Activated naive CD4-positive, alpha-beta T cell treated with anti-CD3 and anti-CD28 coated beads for 36 hours (primary cell): ENCODE measurements at regions not wholly inside any gene's neighbourhood (a gene's known extent, or its start where the extent isn't known, plus 50 kb on each side); places are given as distances from the start of the nearest gene placed in this dataset.

Source experiments
- CTCF ChIA-PET: fragments of 350-600 bp; sonication (Branson Sonifier 250); formaldehyde crosslinking; loops from one replicate; lab custom pipeline; 2021; ENCODE audit warnings: antibody characterized with exemption; lab: Charles Lee
- DNase-seq: peaks from one replicate; pipeline ENCODE4 v3.0.0-alpha.2; 2020
- H3K27ac Mint-ChIP-seq: one replicate; pipeline ENCODE4 v1.8.0; 2021; ENCODE audit warnings: mild to moderate bottlenecking, mixed read lengths
- H3K27me3 Mint-ChIP-seq: one replicate; pipeline ENCODE4 v1.8.0; 2021; ENCODE audit warnings: low read depth, mixed read lengths
- H3K36me3 Mint-ChIP-seq: one replicate; pipeline ENCODE4 v1.8.0; 2021; ENCODE audit warnings: low read depth, mixed read lengths
- H3K4me1 Mint-ChIP-seq: one replicate; pipeline ENCODE4 v1.8.0; 2021; ENCODE audit warnings: low read depth, mixed read lengths
- H3K4me3 Mint-ChIP-seq: one replicate; pipeline ENCODE4 v1.8.0; 2021; ENCODE audit warnings: mild to moderate bottlenecking, moderate library complexity, mixed read lengths
- H3K9me3 Mint-ChIP-seq: one replicate; pipeline ENCODE4 v1.8.0; 2021; ENCODE audit warnings: mixed read lengths
- intact Hi-C: fragments of 100-400 bp; cut with micrococcal nuclease; formaldehyde crosslinking; loops from one replicate; pipeline ENCODE4 v1.15.1; 2023

GRCh38 chr9:73579823-73580222 is 428.2 kb downstream of the ANXA1 start:
- Mint-ChIP-seq H3K27me3 (no peaks in the 10 kb centered on the region), H3K27ac (no peak overlapping the region), H3K9me3 (no peaks in the 10 kb centered on the region), H3K36me3 (no peaks in the 10 kb centered on the region), H3K4me3 (no peak overlapping the region), H3K4me1 (no peaks in the 10 kb centered on the region)
- intact Hi-C loops, result no loop called here
- no peak for DNase-seq
- CTCF ChIA-PET, result no interaction called here

GRCh38 chr9:73583576-73583975 is 431.9 kb downstream of the ANXA1 start:
- no peaks in the 10 kb centered on the region for H3K36me3 Mint-ChIP-seq
- H3K27ac Mint-ChIP-seq, result no peak overlapping the region
- intact Hi-C loops, result no loop called here
- no peak for DNase-seq
- no peaks in the 10 kb centered on the region for H3K27me3 Mint-ChIP-seq
- H3K4me3 Mint-ChIP-seq, result no peak overlapping the region
- H3K4me1 Mint-ChIP-seq, result no peaks in the 10 kb centered on the region
- no peaks in the 10 kb centered on the region for H3K9me3 Mint-ChIP-seq
- CTCF ChIA-PET, result no interaction called here

DNA sequence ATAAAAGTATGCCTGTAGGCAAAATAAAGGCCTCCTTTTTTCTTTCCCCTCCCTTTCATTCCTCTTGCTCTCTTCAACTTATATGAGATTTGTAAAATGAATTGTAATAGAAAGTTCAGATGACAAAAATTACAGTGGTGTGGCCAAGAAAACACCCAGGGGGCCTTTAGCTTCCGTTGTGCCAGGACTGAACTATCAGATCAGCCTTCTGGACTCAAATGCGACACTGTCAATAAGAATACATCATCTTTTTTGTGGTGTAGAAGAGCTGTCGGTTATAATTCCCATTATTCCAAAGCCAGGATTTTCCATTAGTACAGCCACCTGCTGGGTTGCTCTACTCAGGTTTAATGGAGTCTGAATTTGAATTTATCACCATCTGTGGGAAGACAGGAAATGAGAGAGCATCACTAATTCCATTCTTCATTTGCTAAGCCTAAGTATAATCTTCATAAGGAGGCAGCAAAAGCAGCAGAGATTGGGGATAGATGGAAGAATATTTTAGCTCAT is 443.4 kb downstream of the ANXA1 start:
- CTCF ChIA-PET, result no interaction called here
- no peak for DNase-seq
- Mint-ChIP-seq H3K27me3 (no peaks in the 10 kb centered on the region), H3K9me3 (no peaks in the 10 kb centered on the region), H3K4me3 (no peak overlapping the region), H3K36me3 (no peaks in the 10 kb centered on the region), H3K4me1 (no peaks in the 10 kb centered on the region), H3K27ac (no peak overlapping the region)
- intact Hi-C loops, result no loop called here

GRCh38 chr9:73596321-73596720 is 444.7 kb downstream of the ANXA1 start:
- peaks cover 4% of the 10 kb centered on the region for H3K9me3 Mint-ChIP-seq
- intact Hi-C loops, result no loop called here
- H3K4me3 Mint-ChIP-seq, result no peak overlapping the region
- no peaks in the 10 kb centered on the region for H3K36me3 Mint-ChIP-seq
- CTCF ChIA-PET, result interaction anchor here (0.6 kb wide), 1 partner anchor 1791 kb away, joined by 4 read pairs; no protein-coding TSS in a partner anchor
- no peak overlapping the region for H3K27ac Mint-ChIP-seq
- no peak for DNase-seq
- H3K4me1 Mint-ChIP-seq, result no peaks in the 10 kb centered on the region
- H3K27me3 Mint-ChIP-seq, result no peaks in the 10 kb centered on the region

GRCh38 chr9:73597039-73597438 is 445.4 kb downstream of the ANXA1 start:
- CTCF ChIA-PET, result no interaction called here
- H3K4me1 Mint-ChIP-seq, result no peaks in the 10 kb centered on the region
- H3K27me3 Mint-ChIP-seq, result no peaks in the 10 kb centered on the region
- H3K36me3 Mint-ChIP-seq, result no peaks in the 10 kb centered on the region
- H3K9me3 Mint-ChIP-seq, result peaks cover 4% of the 10 kb centered on the region
- no peak overlapping the region for H3K27ac Mint-ChIP-seq
- intact Hi-C loops, result no loop called here
- no peak for DNase-seq
- no peak overlapping the region for H3K4me3 Mint-ChIP-seq

DNA sequence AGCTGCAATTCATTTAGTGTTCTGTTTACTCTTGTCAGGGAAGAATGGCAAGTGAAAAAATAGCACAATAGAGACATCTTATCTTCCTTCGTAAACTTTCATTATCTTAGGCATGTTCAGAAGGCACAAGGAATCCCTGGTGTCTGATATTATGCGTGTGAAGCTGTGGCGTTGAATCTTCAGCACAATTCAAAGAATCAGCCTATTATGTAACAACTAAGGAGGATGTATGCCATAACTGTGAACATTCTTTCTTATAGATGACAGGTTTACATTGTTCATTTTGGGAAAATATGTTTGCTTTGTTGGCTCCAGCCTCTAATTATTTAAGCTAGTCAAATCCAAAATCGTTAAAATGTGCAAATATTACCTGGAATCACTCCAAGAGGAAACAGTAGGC is 446.1 kb downstream of the ANXA1 start:
- Mint-ChIP-seq H3K4me3 (no peak overlapping the region), H3K36me3 (no peaks in the 10 kb centered on the region), H3K9me3 (peaks cover 4% of the 10 kb centered on the region), H3K4me1 (no peaks in the 10 kb centered on the region), H3K27ac (no peak overlapping the region), H3K27me3 (no peaks in the 10 kb centered on the region)
- no peak for DNase-seq
- CTCF ChIA-PET, result no interaction called here
- intact Hi-C loops, result no loop called here

GRCh38 chr9:73609381-73609780 is 457.7 kb downstream of the ANXA1 start:
- CTCF ChIA-PET, result no interaction called here
- no peak for DNase-seq
- no peaks in the 10 kb centered on the region for H3K9me3 Mint-ChIP-seq
- no peak overlapping the region for H3K4me3 Mint-ChIP-seq
- H3K36me3 Mint-ChIP-seq, result no peaks in the 10 kb centered on the region
- H3K27me3 Mint-ChIP-seq, result no peaks in the 10 kb centered on the region
- H3K27ac Mint-ChIP-seq, result no peak overlapping the region
- intact Hi-C loops, result no loop called here
- H3K4me1 Mint-ChIP-seq, result no peaks in the 10 kb centered on the region

GRCh38 chr9:73611032-73611431 is 459.4 kb downstream of the ANXA1 start:
- H3K9me3 Mint-ChIP-seq, result peaks cover 2% of the 10 kb centered on the region
- H3K27ac Mint-ChIP-seq, result no peak overlapping the region
- intact Hi-C loops, result no loop called here
- DNase-seq, result no peak
- H3K4me3 Mint-ChIP-seq, result no peak overlapping the region
- no peaks in the 10 kb centered on the region for H3K27me3 Mint-ChIP-seq
- no peaks in the 10 kb centered on the region for H3K4me1 Mint-ChIP-seq
- CTCF ChIA-PET, result interaction anchor here (0.6 kb wide), 1 partner anchor 42 kb away, joined by 3 read pairs; no protein-coding TSS in a partner anchor
- H3K36me3 Mint-ChIP-seq, result no peaks in the 10 kb centered on the region

GRCh38 chr9:73613092-73613701 is 461.5 kb downstream of the ANXA1 start:
- intact Hi-C loops, result no loop called here
- no peak for DNase-seq
- CTCF ChIA-PET, result no interaction called here
- H3K9me3 Mint-ChIP-seq, result peaks cover 2% of the 10 kb centered on the region
- H3K4me3 Mint-ChIP-seq, result no peak overlapping the region
- no peaks in the 10 kb centered on the region for H3K36me3 Mint-ChIP-seq
- no peaks in the 10 kb centered on the region for H3K4me1 Mint-ChIP-seq
- H3K27me3 Mint-ChIP-seq, result no peaks in the 10 kb centered on the region
- H3K27ac Mint-ChIP-seq, result no peak overlapping the region

DNA sequence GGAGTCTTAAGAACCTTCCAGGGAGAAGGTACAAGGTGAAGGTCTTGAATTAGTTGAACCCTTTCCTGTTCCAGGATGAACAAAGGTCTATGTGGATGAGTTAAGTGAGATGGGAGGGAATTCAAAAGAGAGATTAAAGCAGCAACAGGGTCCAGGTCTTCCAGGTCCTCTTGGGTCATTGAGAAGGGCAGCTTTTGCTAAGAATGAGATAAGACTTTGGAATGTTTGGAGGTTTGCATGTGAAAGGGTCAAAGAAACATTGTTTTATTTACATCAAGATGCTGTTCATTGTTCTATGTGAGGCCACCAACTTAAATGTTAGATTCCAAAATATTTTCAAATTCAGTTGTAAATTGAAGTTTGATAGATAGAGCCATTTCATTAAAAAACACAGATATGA is 463.9 kb downstream of the ANXA1 start:
- intact Hi-C loops, result no loop called here
- Mint-ChIP-seq H3K27me3 (no peaks in the 10 kb centered on the region), H3K36me3 (no peaks in the 10 kb centered on the region), H3K27ac (no peak overlapping the region), H3K9me3 (peaks cover 4% of the 10 kb centered on the region), H3K4me1 (no peaks in the 10 kb centered on the region), H3K4me3 (no peak overlapping the region)
- CTCF ChIA-PET, result no interaction called here
- no peak for DNase-seq

DNA sequence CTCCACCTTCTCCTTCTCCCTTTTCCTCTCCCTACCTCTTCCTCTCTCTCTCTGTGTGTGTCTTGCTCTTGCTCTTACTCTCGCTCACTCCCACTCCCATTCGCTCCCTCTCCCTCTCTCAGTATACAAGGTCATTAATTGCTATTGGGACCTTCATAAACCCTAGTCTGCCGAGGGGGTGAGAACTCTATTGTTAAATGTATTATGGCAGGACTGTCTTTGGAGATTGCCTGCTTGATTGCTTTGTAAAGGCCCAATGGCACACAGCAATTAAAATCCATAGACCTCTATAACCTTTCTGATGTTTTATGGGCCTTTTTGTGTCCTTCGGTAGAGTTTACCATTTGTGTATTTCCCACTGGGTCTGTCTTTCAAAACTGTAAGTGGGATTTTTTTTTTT is 465.9 kb downstream of the ANXA1 start:
- H3K36me3 Mint-ChIP-seq, result no peaks in the 10 kb centered on the region
- CTCF ChIA-PET, result no interaction called here
- no peaks in the 10 kb centered on the region for H3K27me3 Mint-ChIP-seq
- peaks cover 4% of the 10 kb centered on the region for H3K9me3 Mint-ChIP-seq
- no peaks in the 10 kb centered on the region for H3K4me1 Mint-ChIP-seq
- no peak for DNase-seq
- H3K4me3 Mint-ChIP-seq, result no peak overlapping the region
- intact Hi-C loops, result no loop called here
- no peak overlapping the region for H3K27ac Mint-ChIP-seq

DNA sequence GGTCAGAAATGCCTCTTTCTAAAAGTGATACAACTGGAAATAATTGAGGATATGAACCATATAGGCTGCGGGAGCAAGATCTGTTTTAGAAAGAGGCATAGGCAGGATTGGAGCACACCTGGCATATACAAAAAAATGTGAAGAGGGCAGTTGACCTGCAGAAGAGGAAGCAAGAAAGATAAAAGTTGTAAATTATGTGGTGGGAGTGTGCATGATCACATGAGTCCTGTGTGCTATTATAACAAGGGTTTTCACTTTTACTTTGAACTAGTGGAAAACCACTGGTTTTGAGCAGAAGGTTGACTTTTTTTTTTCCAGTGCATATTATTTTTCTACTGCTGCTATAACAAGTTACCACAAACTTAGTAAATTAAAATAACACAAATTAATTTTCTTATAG is 489.3 kb downstream of the ANXA1 start:
- no peaks in the 10 kb centered on the region for H3K36me3 Mint-ChIP-seq
- intact Hi-C loops, result no loop called here
- peaks cover 1% of the 10 kb centered on the region for H3K9me3 Mint-ChIP-seq
- H3K4me3 Mint-ChIP-seq, result no peak overlapping the region
- no peaks in the 10 kb centered on the region for H3K4me1 Mint-ChIP-seq
- CTCF ChIA-PET, result no interaction called here
- H3K27ac Mint-ChIP-seq, result no peak overlapping the region
- DNase-seq, result no peak
- H3K27me3 Mint-ChIP-seq, result no peaks in the 10 kb centered on the region

- no peaks in the 10 kb centered on the region for H3K9me3 Mint-ChIP-seq
- intact Hi-C loops, result no loop called here
- no peak for DNase-seq
- CTCF ChIA-PET, result interaction anchor here (0.6 kb wide), 1 partner anchor 337 kb away, joined by 4 read pairs; no protein-coding TSS in a partner anchor
- no peak overlapping the region for H3K27ac Mint-ChIP-seq
- H3K27me3 Mint-ChIP-seq, result no peaks in the 10 kb centered on the region
- H3K36me3 Mint-ChIP-seq, result no peaks in the 10 kb centered on the region
- no peaks in the 10 kb centered on the region for H3K4me1 Mint-ChIP-seq
- H3K4me3 Mint-ChIP-seq, result no peak overlapping the region
These were observed 491.8 kb downstream of the ANXA1 start for GRCh38 chr9:73643379-73644013.
